A673 (cell line): ENCODE measurements at regions not wholly inside any gene's neighbourhood (a gene's known extent, or its start where the extent isn't known, plus 50 kb on each side); places are given as distances from the start of the nearest gene placed in this dataset.

Source experiments
- CTCF ChIP-seq: fragments of 300-800, 200-600 bp; sonication (generic); conservative IDR thresholded peaks from 2 replicates; pipeline ENCODE4 v1.5.1; 2017; ENCODE audit warnings: low read depth, mild to moderate bottlenecking, antibody characterized with exemption, low read length, moderate library complexity, mixed read lengths
- EZH2 ChIP-seq: fragments of 200-600 bp; sonication (generic); IDR thresholded peaks from 2 replicates; pipeline ENCODE4 v1.6.1; 2017; ENCODE audit warnings: borderline replicate concordance, low read depth, mild to moderate bottlenecking, mixed read lengths, antibody characterized with exemption, low read length; ENCODE audit not compliant: poor library complexity, severe bottlenecking

GRCh38 chr12:33690562-33690961 lies 250.9 kb upstream of the SYT10 start:
- TF ChIP-seq CTCF: no peak
- TF ChIP-seq EZH2: no peak
